ENCODE measurements at regions not wholly inside any gene's neighbourhood (a gene's known extent, or its start where the extent isn't known, plus 50 kb on each side); places are given as distances from the start of the nearest gene placed in this dataset.
"Not testable (repeated sequence)": the region's sequence is repeated elsewhere in the genome, so short reads cannot be mapped to it uniquely, and the experiment has no call there.

DNA sequence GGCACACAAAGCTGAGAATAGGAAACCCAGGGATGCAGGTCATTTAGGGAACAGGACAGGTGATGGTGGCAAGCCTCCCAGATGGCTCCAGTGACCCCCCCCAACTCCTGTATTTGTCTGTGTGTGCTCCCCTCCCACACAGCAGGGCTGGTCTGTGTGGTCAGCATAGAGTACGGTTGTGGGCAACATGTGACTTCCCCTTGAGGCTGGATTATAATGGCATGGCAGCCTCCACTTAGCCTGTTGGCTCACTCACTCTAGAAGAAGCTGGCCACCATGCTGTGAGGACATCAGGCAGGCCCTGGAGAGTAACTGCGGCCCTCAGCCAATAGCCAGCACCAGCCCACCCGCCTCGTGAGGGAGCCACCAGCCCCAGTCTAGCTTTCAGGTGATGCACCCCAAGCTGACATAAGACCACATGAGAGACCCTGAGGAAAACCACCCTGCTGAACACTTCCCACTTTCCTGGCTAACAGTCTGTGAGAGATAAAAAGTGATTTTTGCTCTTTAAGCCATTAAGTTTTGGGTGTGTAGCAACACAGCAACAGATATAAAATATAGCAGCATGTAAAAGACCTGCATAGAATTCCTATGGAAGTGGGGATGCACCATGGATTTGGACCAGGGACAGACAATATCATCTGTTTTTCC is 151.3 kb downstream of the LAT start:
- not testable (repeated sequence) for DNase-seq (ENCODE audit: low read depth in 2 of 2)

DNA sequence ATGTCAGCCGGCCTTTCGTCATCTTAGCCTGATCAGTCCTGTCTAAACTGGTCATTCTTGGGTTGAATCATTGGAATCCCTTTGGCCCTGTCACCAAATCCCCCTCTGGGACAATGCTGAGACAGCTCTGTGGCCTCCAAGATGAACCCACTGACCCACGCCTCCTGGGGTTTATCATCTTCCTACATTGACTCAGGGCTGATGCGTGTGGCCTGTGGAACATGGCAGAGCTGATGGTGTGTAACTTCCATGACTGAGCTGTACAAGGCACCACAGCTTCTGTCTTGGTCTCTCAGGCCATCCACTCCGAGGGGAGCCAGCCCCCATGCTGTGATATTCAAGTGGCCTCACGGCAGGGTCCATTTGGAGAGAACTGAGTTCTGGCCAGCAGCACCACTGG is 150.2 kb downstream of the LAT start:
- not testable (repeated sequence) for DNase-seq (ENCODE audit: low read depth in 2 of 2)

DNA sequence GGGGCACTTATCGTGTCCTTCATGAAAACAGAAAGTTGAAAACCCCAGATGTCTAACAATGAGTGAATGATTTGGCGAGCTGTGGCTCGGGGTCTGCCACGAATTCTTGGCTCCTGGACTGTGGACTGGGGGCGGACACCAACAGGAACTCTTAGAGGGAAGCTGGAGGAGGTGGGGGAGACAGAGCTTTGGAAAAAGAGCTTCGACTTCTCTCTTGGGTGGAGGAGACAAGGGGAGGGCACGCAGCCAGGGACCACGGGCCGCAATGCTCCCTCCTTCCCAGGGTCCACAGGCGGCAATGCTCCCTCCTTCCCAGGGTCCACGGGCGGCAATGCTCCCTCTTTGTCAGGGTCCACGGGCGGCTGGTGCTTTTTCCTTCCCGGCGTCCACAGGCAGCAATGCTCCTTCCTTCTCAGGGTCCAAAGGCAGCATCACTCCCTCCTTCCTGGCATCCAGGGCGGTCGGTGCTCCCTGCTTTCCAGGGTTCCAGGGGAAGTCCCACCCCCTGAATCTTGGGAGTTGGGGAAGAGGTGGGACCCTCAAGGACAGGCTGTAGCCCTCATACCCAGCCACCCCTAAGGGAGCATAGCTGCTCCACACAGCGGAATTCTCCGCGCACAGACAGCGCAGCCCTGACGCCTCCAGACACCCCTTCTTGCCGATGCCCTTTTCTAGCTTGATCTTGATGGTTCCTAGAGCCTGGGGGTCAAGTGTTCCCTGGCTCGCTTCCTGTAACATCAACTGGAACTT is 149.0 kb downstream of the LAT start:
- not testable (repeated sequence) for DNase-seq (ENCODE audit: low read depth in 2 of 2)

DNA sequence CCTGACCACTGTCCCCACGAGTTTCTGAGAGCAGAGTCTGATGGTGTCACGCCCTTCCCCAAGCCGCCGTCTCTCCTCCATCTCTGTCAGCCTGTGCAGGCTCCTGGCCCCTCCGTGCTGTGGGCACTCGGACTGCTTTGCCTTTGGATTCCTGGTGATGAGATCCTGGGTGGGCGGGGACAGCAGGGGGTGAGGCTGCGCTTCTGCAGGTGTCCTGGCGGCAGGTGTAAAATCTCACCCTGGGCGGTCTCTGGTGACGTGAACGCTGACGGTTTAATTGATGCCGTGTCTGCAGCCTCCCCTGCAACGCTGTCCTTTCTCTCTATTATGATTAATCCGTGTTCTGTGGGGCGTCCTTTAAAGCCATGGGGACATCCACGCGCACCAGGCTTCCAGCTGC is 148.0 kb downstream of the LAT start:
- not testable (repeated sequence) for DNase-seq (ENCODE audit: low read depth in 2 of 2)

DNA sequence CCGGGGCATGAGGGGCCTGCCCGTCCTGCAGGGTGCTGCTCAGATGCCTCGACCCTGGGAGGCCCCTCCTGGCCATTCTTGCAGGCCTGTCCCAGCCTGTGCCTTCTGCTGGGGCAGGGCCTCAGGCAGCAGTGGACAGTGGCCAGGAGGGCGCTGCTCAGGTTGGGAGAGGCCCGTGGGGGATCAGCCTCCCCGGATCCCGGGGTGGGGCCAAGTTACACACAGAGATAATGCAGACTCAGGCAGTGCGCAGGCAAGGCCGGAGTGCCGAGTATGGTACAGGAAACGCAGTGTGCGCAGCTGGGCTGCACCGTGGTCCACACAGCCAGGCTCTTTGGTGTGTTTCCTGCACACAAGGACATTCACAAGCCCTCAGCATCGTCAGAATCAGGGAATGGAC is 147.6 kb downstream of the LAT start:
- not testable (repeated sequence) for DNase-seq (ENCODE audit: low read depth in 2 of 2)

GRCh38 chr16:29130901-29131851 is 146.3 kb downstream of the LAT start:
- peak; percentile 36 to 59 for DNase-seq (ENCODE audit: low read depth in 2 of 2)

DNA sequence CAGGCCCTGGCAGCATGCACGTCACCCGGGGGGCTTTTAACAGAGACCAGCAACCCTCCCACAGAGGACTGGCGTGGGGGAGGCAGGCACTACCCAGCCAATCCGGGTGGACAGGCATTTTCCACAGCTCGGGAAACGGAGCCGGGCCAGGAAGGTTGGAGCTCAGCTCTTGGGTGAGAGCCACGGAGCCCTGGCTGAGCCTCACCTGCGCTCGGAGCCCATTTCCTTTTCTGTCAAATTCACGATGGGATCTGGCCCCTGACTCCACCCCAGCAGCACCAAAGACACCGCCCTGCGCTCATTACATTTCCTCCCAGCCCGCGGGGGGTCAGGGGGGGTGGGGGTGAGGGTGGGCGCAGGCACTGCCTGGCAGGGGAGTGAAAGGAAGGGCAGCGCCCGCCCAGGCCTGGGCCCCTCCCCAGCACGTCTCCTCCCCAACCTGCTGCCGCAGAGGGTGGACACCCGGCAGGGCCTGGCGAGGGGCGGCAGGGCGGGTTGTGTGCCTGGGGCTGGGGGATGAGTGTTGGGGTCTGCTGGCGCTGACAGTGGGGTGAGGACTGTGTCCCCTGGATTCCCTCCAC is 145.4 kb downstream of the LAT start:
- DNase-seq (ENCODE audit: low read depth in 2 of 2): not testable (repeated sequence)

- not testable (repeated sequence) for DNase-seq (ENCODE audit: low read depth in 2 of 2)
Measured at GRCh38 chr16:29129458-29130038, 144.7 kb downstream of the LAT start.

- DNase-seq (ENCODE audit: low read depth in 2 of 2): not testable (repeated sequence)
Measured at GRCh38 chr16:29128732-29129457, 144.0 kb downstream of the LAT start.

DNA sequence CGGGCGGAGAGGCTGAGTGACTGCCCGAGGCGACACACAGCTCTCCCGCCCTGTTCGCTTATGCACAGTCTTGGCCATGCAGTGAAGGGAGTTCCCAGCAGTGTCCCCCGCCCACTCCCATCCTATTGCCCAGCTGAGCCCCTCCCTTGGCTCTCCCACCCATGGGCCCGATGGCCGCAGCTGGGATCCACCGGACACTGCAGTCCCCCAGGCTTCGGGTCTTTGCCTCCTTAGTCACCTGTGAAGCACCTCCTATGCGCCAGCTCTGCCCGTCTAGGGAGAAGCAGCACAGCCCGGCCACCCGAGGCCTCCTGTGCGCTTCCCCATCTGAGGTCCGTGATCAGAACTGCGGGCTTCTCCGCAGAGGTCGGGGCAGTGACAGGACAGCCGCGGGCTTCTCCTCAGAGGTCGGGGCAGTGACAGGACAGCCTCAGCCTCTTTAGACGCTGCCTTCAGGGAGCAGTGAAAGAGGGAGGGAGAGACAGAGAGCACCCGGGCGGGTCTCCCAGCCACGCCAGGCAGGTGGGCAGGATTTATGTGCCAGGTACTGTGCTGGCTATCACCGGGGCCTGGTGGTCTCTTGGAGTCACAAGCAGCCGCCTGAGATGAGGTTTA is 143.1 kb downstream of the LAT start:
- not testable (repeated sequence) for DNase-seq (ENCODE audit: low read depth in 2 of 2)

- DNase-seq (ENCODE audit: low read depth in 2 of 2): no peak
Measured at GRCh38 chr16:29126616-29127015, 141.8 kb downstream of the LAT start.

GRCh38 chr16:29126057-29126494 is 141.2 kb downstream of the LAT start:
- no peak for DNase-seq (ENCODE audit: low read depth in 2 of 2)

DNA sequence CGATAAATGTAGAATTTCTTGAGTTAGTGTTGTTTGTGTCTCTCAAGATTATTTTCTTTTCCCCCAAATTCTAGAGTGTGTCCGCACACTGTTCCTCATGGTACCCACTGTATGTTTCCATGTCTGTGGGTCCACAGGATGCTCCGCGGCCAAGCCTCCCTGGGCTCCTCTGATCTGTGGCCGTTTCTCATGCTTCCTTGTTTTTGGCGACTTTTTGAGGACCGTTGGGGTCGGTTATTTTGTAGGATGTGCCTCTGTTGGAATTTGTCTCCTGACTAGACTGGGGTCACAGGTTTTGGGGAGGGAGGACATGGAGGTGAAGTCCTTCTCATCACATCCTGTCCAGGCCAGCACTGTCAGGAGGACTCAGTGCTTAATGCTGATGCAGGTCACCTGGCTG is 140.0 kb downstream of the LAT start:
- no peak for DNase-seq (ENCODE audit: low read depth in 2 of 2)

GRCh38 chr16:29124162-29124561 is 139.3 kb downstream of the LAT start:
- DNase-seq (ENCODE audit: low read depth in 2 of 2): not testable (repeated sequence)

DNA sequence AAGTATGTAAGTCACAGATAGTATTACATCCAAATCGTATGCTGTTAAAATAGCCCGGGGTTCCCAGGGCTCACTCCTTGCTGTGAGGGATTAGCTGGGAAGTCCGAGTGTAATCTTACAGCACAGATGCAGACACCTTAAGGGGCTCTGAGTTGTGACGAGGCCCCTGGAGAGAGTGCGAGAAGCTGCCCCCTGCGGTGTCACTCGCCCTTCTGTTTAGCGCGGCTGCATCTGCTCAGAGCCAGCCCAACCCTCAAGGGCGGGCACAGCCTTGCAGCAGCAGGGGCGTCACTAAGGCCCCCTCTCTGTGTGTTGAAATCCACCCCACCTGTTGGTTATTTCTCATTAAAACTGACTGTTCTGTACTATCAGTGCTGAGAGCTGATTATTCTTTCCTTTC is 135.8 kb downstream of the LAT start:
- not testable (repeated sequence) for DNase-seq (ENCODE audit: low read depth in 2 of 2)

DNA sequence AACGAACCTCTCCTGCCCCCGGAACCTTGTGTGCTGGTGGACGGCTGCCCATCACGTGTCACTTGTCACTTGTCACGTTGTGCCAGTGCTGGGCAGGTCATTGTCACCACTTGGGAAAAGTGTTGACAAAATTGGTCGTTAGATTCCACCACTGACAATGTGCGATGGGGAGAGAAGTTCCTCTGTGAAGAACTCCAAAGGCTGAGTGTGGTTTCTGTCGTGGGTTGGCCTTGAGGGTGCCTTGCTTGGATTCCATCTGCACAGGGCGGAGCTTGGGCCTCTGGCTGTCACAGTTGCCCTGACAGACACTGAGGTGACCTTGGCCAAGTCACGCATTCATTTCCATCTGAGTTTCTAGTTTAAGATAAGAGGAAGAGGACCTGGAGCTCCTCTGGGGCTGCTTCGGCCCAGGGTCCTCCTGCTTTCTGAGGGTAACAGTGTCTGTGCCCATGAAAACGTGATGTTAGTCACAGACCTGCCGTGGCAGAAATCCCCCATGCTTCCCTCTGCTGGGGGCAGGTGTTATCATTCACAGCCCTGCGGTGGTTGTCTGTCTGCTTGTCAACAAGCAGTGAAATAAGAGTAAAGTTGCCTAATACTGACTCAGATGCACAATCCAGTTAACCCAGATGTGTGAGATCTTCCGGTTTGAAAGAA is 133.6 kb downstream of the LAT start:
- DNase-seq (ENCODE audit: low read depth in 2 of 2): not testable (repeated sequence)

DNA sequence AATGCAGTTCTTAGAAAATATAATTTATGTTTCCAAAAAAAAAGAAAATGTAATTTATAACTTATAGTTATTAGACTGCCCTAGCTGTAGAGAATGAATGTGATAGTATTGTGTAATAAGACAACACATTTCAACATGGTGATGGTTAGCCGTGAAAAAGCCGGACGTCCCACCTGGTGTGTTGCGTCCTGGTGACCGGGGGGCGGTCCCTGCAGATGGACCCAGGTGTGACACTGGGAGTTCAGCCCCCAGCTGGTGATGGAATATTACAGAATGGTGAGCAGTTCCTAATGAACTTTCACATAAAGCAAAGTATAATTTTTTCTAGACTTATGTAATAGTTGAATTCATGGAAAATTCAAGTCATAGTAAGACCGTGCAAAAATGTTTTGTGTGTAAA is 132.8 kb downstream of the LAT start:
- no peak for DNase-seq (ENCODE audit: low read depth in 2 of 2)

- DNase-seq (ENCODE audit: low read depth in 2 of 2): no peak
Measured at GRCh38 chr16:29116980-29117379, 132.1 kb downstream of the LAT start.

DNA sequence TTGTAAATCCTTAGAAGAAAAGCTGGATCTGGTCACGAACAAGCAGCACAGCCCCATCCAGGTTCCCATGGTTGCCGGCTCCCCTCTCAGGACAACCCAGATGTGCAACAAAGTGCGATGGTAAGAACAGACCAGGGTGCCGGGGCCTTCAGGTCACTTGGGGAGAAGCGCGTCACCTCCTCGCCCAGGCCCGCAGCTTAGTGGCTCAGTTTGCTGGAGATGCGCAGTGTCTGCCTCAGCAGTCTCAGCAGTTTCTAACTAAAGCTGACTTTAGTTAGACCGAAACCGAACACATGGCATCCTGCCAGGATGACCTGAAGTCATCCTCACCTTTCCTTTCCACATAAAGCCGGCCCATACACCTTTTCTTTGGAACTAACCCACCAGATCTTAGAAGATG is 131.4 kb downstream of the LAT start:
- not testable (repeated sequence) for DNase-seq (ENCODE audit: low read depth in 2 of 2)

GRCh38 chr16:29115802-29116141 is 130.9 kb downstream of the LAT start:
- peak; percentile 37 to 63 for DNase-seq (ENCODE audit: low read depth in 2 of 2)
